ENCODE measurements at regions not wholly inside any gene's neighbourhood (a gene's known extent, or its start where the extent isn't known, plus 50 kb on each side); places are given as distances from the start of the nearest gene placed in this dataset.

- H3K27ac Mint-ChIP-seq: no peak overlapping the region
- TF ChIP-seq CTCF (IDR thresholded peaks at IDR 0.05; ENCODE audit: unreplicated experiment): no peak
- peaks cover 42% of the 10 kb centered on the region for H3K9me3 Mint-ChIP-seq (ENCODE audit: low read depth)
- no peak for DNase-seq (ENCODE audit: low spot score, unreplicated experiment)
- H3K4me3 Mint-ChIP-seq (ENCODE audit: low read depth): no peak overlapping the region
- peaks cover 15% of the 10 kb centered on the region for H3K36me3 Mint-ChIP-seq (ENCODE audit: insufficient read depth)
- H3K27me3 Mint-ChIP-seq: no peaks in the 10 kb centered on the region
- H3K4me1 Mint-ChIP-seq (ENCODE audit: low read depth): peaks cover 12% of the 10 kb centered on the region
Observed at GRCh38 chr12:18981732-18982131, 147.8 kb upstream of the PLEKHA5 start.

GRCh38 chr12:18982226-18982949 is 147.1 kb upstream of the PLEKHA5 start:
- DNase-seq (ENCODE audit: low spot score, unreplicated experiment): no peak
- H3K4me3 Mint-ChIP-seq (ENCODE audit: low read depth): no peak overlapping the region
- H3K27me3 Mint-ChIP-seq: no peaks in the 10 kb centered on the region
- H3K9me3 Mint-ChIP-seq (ENCODE audit: low read depth): peaks cover 36% of the 10 kb centered on the region
- TF ChIP-seq CTCF (IDR thresholded peaks at IDR 0.05; ENCODE audit: unreplicated experiment): no peak
- peaks cover 12% of the 10 kb centered on the region for H3K36me3 Mint-ChIP-seq (ENCODE audit: insufficient read depth)
- H3K27ac Mint-ChIP-seq: no peak overlapping the region
- peaks cover 17% of the 10 kb centered on the region for H3K4me1 Mint-ChIP-seq (ENCODE audit: low read depth)

- no peaks in the 10 kb centered on the region for H3K27me3 Mint-ChIP-seq
- DNase-seq (ENCODE audit: low spot score, unreplicated experiment): no peak
- H3K4me1 Mint-ChIP-seq (ENCODE audit: low read depth): peaks cover 30% of the 10 kb centered on the region
- H3K4me3 Mint-ChIP-seq (ENCODE audit: low read depth): no peak overlapping the region
- TF ChIP-seq CTCF (IDR thresholded peaks at IDR 0.05; ENCODE audit: unreplicated experiment): no peak
- peaks cover 8% of the 10 kb centered on the region for H3K36me3 Mint-ChIP-seq (ENCODE audit: insufficient read depth)
- no peak overlapping the region for H3K27ac Mint-ChIP-seq
- peaks cover 27% of the 10 kb centered on the region for H3K9me3 Mint-ChIP-seq (ENCODE audit: low read depth)
Observed at GRCh38 chr12:18983854-18984253, 145.7 kb upstream of the PLEKHA5 start.

GRCh38 chr12:18990856-18991255 is 138.7 kb upstream of the PLEKHA5 start:
- H3K27ac Mint-ChIP-seq: peak overlapping the region; percentile 87
- peaks cover 41% of the 10 kb centered on the region for H3K4me1 Mint-ChIP-seq (ENCODE audit: low read depth)
- no peak for TF ChIP-seq CTCF (IDR thresholded peaks at IDR 0.05; ENCODE audit: unreplicated experiment)
- no peaks in the 10 kb centered on the region for H3K36me3 Mint-ChIP-seq (ENCODE audit: insufficient read depth)
- DNase-seq (ENCODE audit: low spot score, unreplicated experiment): no peak
- H3K4me3 Mint-ChIP-seq (ENCODE audit: low read depth): no peak overlapping the region
- H3K27me3 Mint-ChIP-seq: no peaks in the 10 kb centered on the region
- peaks cover 4% of the 10 kb centered on the region for H3K9me3 Mint-ChIP-seq (ENCODE audit: low read depth)

GRCh38 chr12:18992336-18992735 is 137.2 kb upstream of the PLEKHA5 start:
- peaks cover 38% of the 10 kb centered on the region for H3K4me1 Mint-ChIP-seq (ENCODE audit: low read depth)
- no peak for DNase-seq (ENCODE audit: low spot score, unreplicated experiment)
- no peak for TF ChIP-seq CTCF (IDR thresholded peaks at IDR 0.05; ENCODE audit: unreplicated experiment)
- H3K36me3 Mint-ChIP-seq (ENCODE audit: insufficient read depth): peaks cover 1% of the 10 kb centered on the region
- H3K4me3 Mint-ChIP-seq (ENCODE audit: low read depth): no peak overlapping the region
- H3K9me3 Mint-ChIP-seq (ENCODE audit: low read depth): peaks cover 11% of the 10 kb centered on the region
- H3K27ac Mint-ChIP-seq: no peak overlapping the region
- H3K27me3 Mint-ChIP-seq: no peaks in the 10 kb centered on the region
